ENCODE measurements at regions not wholly inside any gene's neighbourhood (a gene's known extent, or its start where the extent isn't known, plus 50 kb on each side); places are given as distances from the start of the nearest gene placed in this dataset.

DNA sequence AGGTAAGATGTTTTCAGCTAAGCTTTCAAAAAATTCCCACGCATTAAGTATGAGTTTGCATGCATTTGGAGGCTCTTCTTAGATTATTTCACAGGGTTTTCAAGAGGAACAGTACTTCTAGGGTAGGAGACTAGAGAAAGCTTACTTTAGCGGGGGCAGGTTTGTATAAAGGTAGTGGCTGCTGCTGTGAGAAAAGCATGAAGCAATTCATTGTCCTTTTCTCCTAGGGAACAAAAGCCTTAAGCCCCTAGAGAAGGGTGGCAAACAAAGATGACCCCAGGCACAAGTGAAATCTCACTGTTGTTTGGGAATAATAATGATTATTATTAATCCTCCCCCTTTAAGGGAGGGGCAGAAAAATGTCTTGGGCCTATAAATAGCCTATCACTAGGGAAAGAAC is 310.7 kb downstream of the DIPK2A start:
- no peak for TF ChIP-seq ELF4 (IDR thresholded peaks at IDR 0.05)
- no peak for TF ChIP-seq BHLHE40 (IDR thresholded peaks at IDR 0.05; ENCODE audit: borderline replicate concordance)
- no peak for TF ChIP-seq FOXM1 (IDR thresholded peaks at IDR 0.05; ENCODE audit: borderline replicate concordance)
- no peak for TF ChIP-seq SP1 (IDR thresholded peaks at IDR 0.05)
- no peak for TF ChIP-seq TARDBP (IDR thresholded peaks at IDR 0.05)
